A673 (cell line): ENCODE measurements at regions not wholly inside any gene's neighbourhood (a gene's known extent, or its start where the extent isn't known, plus 50 kb on each side); places are given as distances from the start of the nearest gene placed in this dataset.

Source experiments
- BruUV-seq: library from RNA; stranded (reverse); fragments of 400-500 nt; replicated peaks from 2 replicates; lab custom pipeline; 2021; lab: Mats Ljungman, UMichigan
- CTCF ChIA-PET: fragments of 300-600 bp; sonication (Branson Sonifier 250); formaldehyde crosslinking; loops from one replicate; lab custom pipeline; 2022; ENCODE audit warnings: antibody characterized with exemption; lab: Charles Lee
- POLR2A ChIA-PET: fragments of 300-600 bp; sonication (Branson Sonifier 250); formaldehyde crosslinking; loops from one replicate; lab custom pipeline; 2022; ENCODE audit warnings: antibody characterized with exemption; ENCODE audit not compliant: low non-redundant PET; lab: Charles Lee
- DNase-seq: peaks from one replicate; pipeline ENCODE4 v3.0.0-alpha.2; 2015; ENCODE audit warnings: low spot score
- H3K27ac ChIP-seq: fragments of 200-600 bp; sonication (generic); 2 replicates; pipeline ENCODE4 v1.5.1; 2016; ENCODE audit warnings: mixed run types, low read depth, mild to moderate bottlenecking, mixed read lengths, antibody characterized with exemption, low read length; ENCODE audit not compliant: poor library complexity, severe bottlenecking
- H3K27me3 ChIP-seq: fragments of 200-600 bp; sonication (generic); replicated peaks from 2 replicates; pipeline ENCODE4 v1.6.1; 2017; ENCODE audit warnings: mixed run types, low read depth, mild to moderate bottlenecking, mixed read lengths, antibody characterized with exemption, low read length; ENCODE audit not compliant: insufficient read depth, poor library complexity
- H3K36me3 ChIP-seq: fragments of 200-600 bp; sonication (generic); 2 replicates; pipeline ENCODE4 v1.6.1; 2016; ENCODE audit warnings: mixed run types, mild to moderate bottlenecking, mixed read lengths, antibody characterized with exemption, low read length; ENCODE audit not compliant: insufficient read depth, poor library complexity, severe bottlenecking
- H3K4me1 ChIP-seq: fragments of 200-600 bp; sonication (generic); 2 replicates; pipeline ENCODE4 v1.6.1; 2017; ENCODE audit warnings: mixed run types, mild to moderate bottlenecking, mixed read lengths, antibody characterized with exemption, low read length; ENCODE audit not compliant: insufficient read depth, poor library complexity, severe bottlenecking
- H3K4me3 ChIP-seq: fragments of 200-600 bp; sonication (generic); 2 replicates; pipeline ENCODE4 v1.5.1; 2016; ENCODE audit warnings: low read depth, mixed run types, mild to moderate bottlenecking, mixed read lengths, low read length; ENCODE audit not compliant: poor library complexity, severe bottlenecking
- H3K9me3 ChIP-seq: fragments of 200-600 bp; sonication (generic); 2 replicates; pipeline ENCODE4 v1.6.1; 2016; ENCODE audit warnings: mixed run types, low read depth, mild to moderate bottlenecking, mixed read lengths, antibody characterized with exemption, low read length; ENCODE audit not compliant: poor library complexity, severe bottlenecking
- EZH2 ChIP-seq: fragments of 200-600 bp; sonication (generic); IDR thresholded peaks from 2 replicates; pipeline ENCODE4 v1.6.1; 2017; ENCODE audit warnings: borderline replicate concordance, low read depth, mild to moderate bottlenecking, mixed read lengths, antibody characterized with exemption, low read length; ENCODE audit not compliant: poor library complexity, severe bottlenecking
- intact Hi-C: fragments of 100-400 bp; cut with micrococcal nuclease; formaldehyde crosslinking; loops from one replicate; pipeline ENCODE4 v1.10.0; 2022; ENCODE audit not compliant: unreplicated experiment
- TF ChIP-seq, protein P1 (sequence below): fragments of 300-800, 200-600 bp; sonication (generic); conservative IDR thresholded peaks from 2 replicates; pipeline ENCODE4 v1.5.1; 2017; ENCODE audit warnings: low read depth, mild to moderate bottlenecking, antibody characterized with exemption, low read length, moderate library complexity, mixed read lengths

DNA sequence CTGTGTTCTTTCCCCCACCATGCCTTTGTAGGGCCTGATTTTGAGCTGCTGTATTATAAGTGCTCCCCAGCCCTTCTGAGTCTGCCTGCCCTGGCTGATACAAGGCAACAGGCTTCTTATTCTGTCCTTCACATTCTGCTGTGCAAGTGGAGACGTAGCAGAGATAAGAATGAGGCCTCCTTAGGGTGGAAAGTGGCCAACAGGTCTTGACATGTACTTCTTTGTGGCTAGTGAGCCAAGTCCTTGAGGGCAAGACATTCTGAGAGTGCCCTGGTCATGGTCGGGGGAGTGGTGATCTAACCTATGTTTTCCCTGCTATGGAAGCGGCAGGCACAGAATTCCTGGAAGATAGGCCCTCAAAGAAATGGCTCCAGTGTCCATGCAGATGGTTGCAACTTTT, 235.7 kb upstream of the CADM1 start:
- no peak for DNase-seq
- H3K27me3 ChIP-seq = no peaks in the 10 kb centered on the region
- H3K4me3 ChIP-seq = no peak overlapping the region
- POLR2A ChIA-PET = no interaction called here
- BruUV-seq = no TSS peak
- TF ChIP-seq EZH2 = no peak
- TF ChIP-seq, protein P1, sequence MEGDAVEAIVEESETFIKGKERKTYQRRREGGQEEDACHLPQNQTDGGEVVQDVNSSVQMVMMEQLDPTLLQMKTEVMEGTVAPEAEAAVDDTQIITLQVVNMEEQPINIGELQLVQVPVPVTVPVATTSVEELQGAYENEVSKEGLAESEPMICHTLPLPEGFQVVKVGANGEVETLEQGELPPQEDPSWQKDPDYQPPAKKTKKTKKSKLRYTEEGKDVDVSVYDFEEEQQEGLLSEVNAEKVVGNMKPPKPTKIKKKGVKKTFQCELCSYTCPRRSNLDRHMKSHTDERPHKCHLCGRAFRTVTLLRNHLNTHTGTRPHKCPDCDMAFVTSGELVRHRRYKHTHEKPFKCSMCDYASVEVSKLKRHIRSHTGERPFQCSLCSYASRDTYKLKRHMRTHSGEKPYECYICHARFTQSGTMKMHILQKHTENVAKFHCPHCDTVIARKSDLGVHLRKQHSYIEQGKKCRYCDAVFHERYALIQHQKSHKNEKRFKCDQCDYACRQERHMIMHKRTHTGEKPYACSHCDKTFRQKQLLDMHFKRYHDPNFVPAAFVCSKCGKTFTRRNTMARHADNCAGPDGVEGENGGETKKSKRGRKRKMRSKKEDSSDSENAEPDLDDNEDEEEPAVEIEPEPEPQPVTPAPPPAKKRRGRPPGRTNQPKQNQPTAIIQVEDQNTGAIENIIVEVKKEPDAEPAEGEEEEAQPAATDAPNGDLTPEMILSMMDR = no peak
- H3K27ac ChIP-seq = no peak overlapping the region
- H3K36me3 ChIP-seq = no peaks in the 10 kb centered on the region
- no peaks in the 10 kb centered on the region for H3K9me3 ChIP-seq
- H3K4me1 ChIP-seq = no peaks in the 10 kb centered on the region
- intact Hi-C loops = no loop called here
- CTCF ChIA-PET = no interaction called here

DNA sequence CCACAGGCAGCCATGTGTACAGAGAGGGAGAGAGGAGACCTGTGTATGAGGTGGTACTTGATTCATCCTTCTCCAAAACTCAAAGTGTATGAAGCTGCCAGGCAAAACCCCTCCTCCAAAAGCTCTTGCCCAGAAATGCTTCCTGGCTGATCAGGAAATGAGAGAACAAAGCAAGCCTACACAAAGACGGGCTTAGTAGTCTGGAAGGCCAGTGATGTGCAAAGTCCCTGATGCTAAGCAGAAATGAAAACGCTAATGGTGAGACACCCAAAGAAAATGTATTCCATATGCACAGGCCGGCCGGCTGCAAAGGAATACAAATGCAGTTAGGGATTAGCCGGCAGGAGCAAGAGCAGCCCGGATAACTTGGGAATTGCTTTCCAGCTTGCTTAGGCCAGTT, 234.9 kb upstream of the CADM1 start:
- no peak overlapping the region for H3K4me3 ChIP-seq
- POLR2A ChIA-PET = interaction anchor here (1.0 kb wide), 1 partner anchor 22 kb away, joined by 3 read pairs; no protein-coding TSS in a partner anchor
- H3K9me3 ChIP-seq = no peaks in the 10 kb centered on the region
- H3K27ac ChIP-seq = no peak overlapping the region
- CTCF ChIA-PET = no interaction called here
- H3K27me3 ChIP-seq = no peaks in the 10 kb centered on the region
- TF ChIP-seq, protein P1 = no peak
- TF ChIP-seq EZH2 = no peak
- H3K4me1 ChIP-seq = no peaks in the 10 kb centered on the region
- no TSS peak for BruUV-seq
- intact Hi-C loops = no loop called here
- no peak for DNase-seq
- no peaks in the 10 kb centered on the region for H3K36me3 ChIP-seq

DNA sequence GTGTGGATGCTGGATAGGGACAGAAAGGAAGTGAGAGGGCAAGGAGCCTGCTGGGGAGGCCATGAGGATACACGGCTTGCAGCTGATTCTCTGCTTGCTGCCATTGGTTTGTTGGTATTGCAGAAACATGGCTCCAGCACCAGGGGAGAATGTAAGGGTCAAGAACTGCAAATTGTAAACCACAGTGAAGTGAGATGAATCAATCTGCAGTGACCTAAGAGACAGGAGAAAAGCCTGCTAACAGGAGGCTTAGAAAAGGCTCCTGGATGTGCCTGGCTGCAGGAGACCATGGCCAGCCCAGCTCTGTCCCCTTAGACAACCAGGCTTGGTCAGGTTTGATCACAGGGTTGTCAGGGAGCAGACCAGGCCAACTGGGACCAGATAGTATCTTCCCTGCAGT, 233.7 kb upstream of the CADM1 start:
- H3K27ac ChIP-seq = no peak overlapping the region
- H3K4me3 ChIP-seq = no peak overlapping the region
- POLR2A ChIA-PET = no interaction called here
- no peaks in the 10 kb centered on the region for H3K27me3 ChIP-seq
- CTCF ChIA-PET = no interaction called here
- no peaks in the 10 kb centered on the region for H3K36me3 ChIP-seq
- no TSS peak for BruUV-seq
- DNase-seq = no peak
- H3K9me3 ChIP-seq = no peaks in the 10 kb centered on the region
- no peaks in the 10 kb centered on the region for H3K4me1 ChIP-seq
- intact Hi-C loops = no loop called here
- TF ChIP-seq, protein P1 = no peak
- no peak for TF ChIP-seq EZH2
